Ishikawa (cell line): ENCODE measurements at regions not wholly inside any gene's neighbourhood (a gene's known extent, or its start where the extent isn't known, plus 50 kb on each side); places are given as distances from the start of the nearest gene placed in this dataset.

Experiments
- CEBPB ChIP-seq: IDR thresholded peaks from 2 replicates; pipeline ENCODE4 v1.6.1; 2012
- EGR1 ChIP-seq: IDR thresholded peaks from 2 replicates; pipeline ENCODE4 v1.6.1; 2012
- EP300 ChIP-seq: IDR thresholded peaks from 2 replicates; pipeline ENCODE4 v1.6.1; 2012; ENCODE audit warnings: borderline replicate concordance
- FOXM1 ChIP-seq: IDR thresholded peaks from 2 replicates; pipeline ENCODE4 v1.6.1; 2012; ENCODE audit warnings: low read depth, borderline replicate concordance
- NFIC ChIP-seq: IDR thresholded peaks from 2 replicates; pipeline ENCODE4 v1.6.1; 2012
- RAD21 ChIP-seq: IDR thresholded peaks from 2 replicates; pipeline ENCODE4 v1.6.1; 2012; ENCODE audit warnings: low read depth
- REST ChIP-seq: IDR thresholded peaks from 2 replicates; pipeline ENCODE4 v1.6.1; 2012; ENCODE audit warnings: low read depth, mild to moderate bottlenecking
- TAF1 ChIP-seq: IDR thresholded peaks from 2 replicates; pipeline ENCODE4 v1.6.1; 2012; ENCODE audit warnings: low read depth, mild to moderate bottlenecking
- TEAD4 ChIP-seq: IDR thresholded peaks from 2 replicates; pipeline ENCODE4 v1.6.1; 2012
- YY1 ChIP-seq: IDR thresholded peaks from 2 replicates; pipeline ENCODE4 v1.6.1; 2012; ENCODE audit warnings: low read depth
- TF ChIP-seq, protein P1 (sequence below): IDR thresholded peaks from 2 replicates; pipeline ENCODE4 v1.6.1; 2012

GRCh38 chr10:85400981-85401695, 965.5 kb downstream of the GRID1 start:
- no peak for TF ChIP-seq CEBPB
- TF ChIP-seq REST, result no peak
- no peak for TF ChIP-seq TEAD4
- no peak for TF ChIP-seq EP300
- no peak for TF ChIP-seq RAD21
- no peak for TF ChIP-seq YY1
- no peak for TF ChIP-seq TAF1
- TF ChIP-seq EGR1, result no peak
- TF ChIP-seq, protein P1, sequence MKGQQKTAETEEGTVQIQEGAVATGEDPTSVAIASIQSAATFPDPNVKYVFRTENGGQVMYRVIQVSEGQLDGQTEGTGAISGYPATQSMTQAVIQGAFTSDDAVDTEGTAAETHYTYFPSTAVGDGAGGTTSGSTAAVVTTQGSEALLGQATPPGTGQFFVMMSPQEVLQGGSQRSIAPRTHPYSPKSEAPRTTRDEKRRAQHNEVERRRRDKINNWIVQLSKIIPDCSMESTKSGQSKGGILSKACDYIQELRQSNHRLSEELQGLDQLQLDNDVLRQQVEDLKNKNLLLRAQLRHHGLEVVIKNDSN, result no peak
- no peak for TF ChIP-seq FOXM1
- no peak for TF ChIP-seq NFIC
